BJ (cell line): ENCODE measurements at regions not wholly inside any gene's neighbourhood (a gene's known extent, or its start where the extent isn't known, plus 50 kb on each side); places are given as distances from the start of the nearest gene placed in this dataset.
A peak's percentile ranks its signal among the peaks of the same experiment; 100 is the strongest.

ENCODE experiments used
- CTCF ChIA-PET: fragments of 350-600 bp; formaldehyde crosslinking; extraction: SDS; loops from one replicate; lab custom pipeline; 2021; ENCODE audit warnings: antibody characterized with exemption, inconsistent platforms; lab: Yijun Ruan, JAX
- POLR2A ChIA-PET: fragments of 300-600 bp; sonication (Branson Sonifier 250); formaldehyde crosslinking; extraction: SDS; loops from one replicate; lab custom pipeline; 2021; ENCODE audit warnings: antibody characterized with exemption; lab: Charles Lee
- DNase-seq: peaks from one replicate; pipeline ENCODE4 v3.0.0-alpha.2; 2011; ENCODE audit warnings: low read depth
- H3K27me3 ChIP-seq: 2 replicates; pipeline ENCODE4 v1.6.0; 2011; ENCODE audit warnings: low read length; ENCODE audit not compliant: control insufficient read depth, insufficient read depth
- H3K36me3 ChIP-seq: 2 replicates; pipeline ENCODE4 v1.5.1; 2011; ENCODE audit warnings: low read length; ENCODE audit not compliant: control insufficient read depth, insufficient read depth
- H3K4me3 ChIP-seq: 2 replicates; pipeline ENCODE4 v1.5.1; 2011; ENCODE audit warnings: low read depth, mild to moderate bottlenecking, control low read depth, low read length
- TF ChIP-seq, protein P1 (sequence below): IDR thresholded peaks from 2 replicates; pipeline ENCODE4 v1.5.1; 2011; ENCODE audit warnings: low read depth, mild to moderate bottlenecking, control low read depth, inconsistent platforms, low read length, moderate library complexity; ENCODE audit not compliant: insufficient read depth

DNA sequence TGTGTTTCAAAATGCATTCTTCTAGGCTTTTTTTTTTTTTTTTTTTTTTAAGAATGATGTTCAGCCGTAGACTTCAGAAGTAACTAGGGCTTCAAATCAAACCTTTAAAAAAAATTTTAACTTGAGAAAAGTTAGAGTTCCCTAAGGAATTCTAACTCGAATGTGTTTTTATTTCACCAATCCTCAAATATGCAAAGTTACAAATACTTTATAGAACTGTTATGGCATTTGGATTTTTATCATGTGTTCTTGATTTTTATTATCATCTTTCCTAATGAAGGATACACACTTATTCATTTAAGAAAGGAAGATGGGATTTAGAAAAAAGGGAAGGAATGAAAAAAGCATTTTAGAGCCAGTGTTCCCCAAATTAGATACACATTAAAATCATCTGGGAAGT is 200.6 kb upstream of the LDB2 start:
- H3K36me3 ChIP-seq: no peaks in the 10 kb centered on the region
- TF ChIP-seq, protein P1, sequence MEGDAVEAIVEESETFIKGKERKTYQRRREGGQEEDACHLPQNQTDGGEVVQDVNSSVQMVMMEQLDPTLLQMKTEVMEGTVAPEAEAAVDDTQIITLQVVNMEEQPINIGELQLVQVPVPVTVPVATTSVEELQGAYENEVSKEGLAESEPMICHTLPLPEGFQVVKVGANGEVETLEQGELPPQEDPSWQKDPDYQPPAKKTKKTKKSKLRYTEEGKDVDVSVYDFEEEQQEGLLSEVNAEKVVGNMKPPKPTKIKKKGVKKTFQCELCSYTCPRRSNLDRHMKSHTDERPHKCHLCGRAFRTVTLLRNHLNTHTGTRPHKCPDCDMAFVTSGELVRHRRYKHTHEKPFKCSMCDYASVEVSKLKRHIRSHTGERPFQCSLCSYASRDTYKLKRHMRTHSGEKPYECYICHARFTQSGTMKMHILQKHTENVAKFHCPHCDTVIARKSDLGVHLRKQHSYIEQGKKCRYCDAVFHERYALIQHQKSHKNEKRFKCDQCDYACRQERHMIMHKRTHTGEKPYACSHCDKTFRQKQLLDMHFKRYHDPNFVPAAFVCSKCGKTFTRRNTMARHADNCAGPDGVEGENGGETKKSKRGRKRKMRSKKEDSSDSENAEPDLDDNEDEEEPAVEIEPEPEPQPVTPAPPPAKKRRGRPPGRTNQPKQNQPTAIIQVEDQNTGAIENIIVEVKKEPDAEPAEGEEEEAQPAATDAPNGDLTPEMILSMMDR: no peak
- no peaks in the 10 kb centered on the region for H3K27me3 ChIP-seq
- ChIA-PET POLR2A (no interaction called here), CTCF (no interaction called here)
- DNase-seq: peak; percentile 30
- no peak overlapping the region for H3K4me3 ChIP-seq

DNA sequence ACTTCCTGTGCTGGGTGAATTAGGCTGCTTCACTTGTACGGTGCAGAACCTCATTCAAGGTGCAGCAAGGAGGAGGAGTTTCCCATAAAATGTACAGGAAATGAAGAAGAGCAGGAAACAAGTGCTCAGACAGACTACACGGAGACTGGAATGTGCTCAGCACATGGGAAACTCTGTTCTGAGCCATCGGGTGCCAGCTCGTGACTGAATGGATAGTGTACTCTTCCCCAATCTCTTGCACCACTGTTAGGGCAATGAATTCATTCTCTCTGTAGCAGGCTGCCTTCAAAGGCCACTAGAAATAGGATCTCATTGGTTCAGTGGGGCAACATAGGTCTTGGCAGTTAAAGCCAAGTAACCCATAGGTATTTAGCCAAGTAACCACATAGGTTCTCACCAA is 200.0 kb upstream of the LDB2 start:
- TF ChIP-seq, protein P1: no peak
- Histone ChIP-seq H3K4me3 (no peak overlapping the region), H3K27me3 (no peaks in the 10 kb centered on the region), H3K36me3 (no peaks in the 10 kb centered on the region)
- ChIA-PET POLR2A (no interaction called here), CTCF (interaction anchor here (0.9 kb wide), 1 partner anchor 17 kb away, joined by 3 read pairs; no protein-coding TSS in a partner anchor)
- DNase-seq: no peak

DNA sequence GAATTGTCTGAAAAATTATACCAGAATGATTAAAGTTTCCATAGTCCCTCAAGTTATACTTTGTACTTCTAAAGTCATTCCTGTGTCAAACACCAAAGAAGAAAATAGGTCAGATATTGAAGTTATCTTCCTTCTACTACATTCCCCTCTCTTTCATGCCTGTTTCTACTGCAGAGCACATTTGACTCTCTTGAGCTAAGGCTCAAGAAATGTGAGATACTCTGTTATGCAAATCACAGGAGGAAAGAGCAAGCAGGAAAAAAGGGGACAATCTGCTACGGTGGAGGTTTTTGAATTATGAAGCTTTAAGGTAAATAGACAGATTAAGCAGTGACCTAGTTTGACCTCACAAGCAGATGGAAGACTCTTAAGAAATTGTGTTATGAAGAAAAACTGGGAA is 198.9 kb upstream of the LDB2 start:
- no peak for DNase-seq
- ChIA-PET CTCF (interaction anchor here (0.9 kb wide), 1 partner anchor 16 kb away, joined by 3 read pairs; no protein-coding TSS in a partner anchor), POLR2A (interaction anchor here (0.6 to 1.1 kb wide), 2 partner anchors 28 to 179 kb away, joined by 3 to 9 read pairs; no protein-coding TSS in a partner anchor)
- Histone ChIP-seq H3K4me3 (no peak overlapping the region), H3K27me3 (no peaks in the 10 kb centered on the region), H3K36me3 (no peaks in the 10 kb centered on the region)
- TF ChIP-seq, protein P1: no peak

DNA sequence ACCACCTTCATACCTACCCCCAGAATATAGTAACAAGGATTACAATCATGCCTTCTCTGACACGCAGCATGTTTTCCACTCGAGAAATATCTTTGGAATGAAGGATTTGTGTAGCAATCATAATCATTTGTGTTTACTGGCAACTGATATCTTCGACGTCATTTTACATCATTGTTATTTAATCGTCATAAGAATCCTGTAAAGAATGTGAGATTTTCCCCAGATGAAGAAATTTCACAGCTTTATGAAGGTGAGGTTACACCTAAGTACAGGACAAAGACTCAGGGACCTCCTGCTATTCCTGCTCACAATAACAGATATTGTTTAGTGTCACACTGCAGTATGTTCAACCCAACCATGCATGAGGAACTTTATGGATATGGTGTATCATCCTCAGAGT is 198.2 kb upstream of the LDB2 start:
- DNase-seq: no peak
- ChIA-PET POLR2A (interaction anchor here (0.6 kb wide), 1 partner anchor 180 kb away, joined by 9 read pairs; no protein-coding TSS in a partner anchor), CTCF (interaction anchor here (0.7 to 1.0 kb wide), 2 partner anchors 28 to 83 kb away, joined by 3 read pairs; no protein-coding TSS in a partner anchor)

DNA sequence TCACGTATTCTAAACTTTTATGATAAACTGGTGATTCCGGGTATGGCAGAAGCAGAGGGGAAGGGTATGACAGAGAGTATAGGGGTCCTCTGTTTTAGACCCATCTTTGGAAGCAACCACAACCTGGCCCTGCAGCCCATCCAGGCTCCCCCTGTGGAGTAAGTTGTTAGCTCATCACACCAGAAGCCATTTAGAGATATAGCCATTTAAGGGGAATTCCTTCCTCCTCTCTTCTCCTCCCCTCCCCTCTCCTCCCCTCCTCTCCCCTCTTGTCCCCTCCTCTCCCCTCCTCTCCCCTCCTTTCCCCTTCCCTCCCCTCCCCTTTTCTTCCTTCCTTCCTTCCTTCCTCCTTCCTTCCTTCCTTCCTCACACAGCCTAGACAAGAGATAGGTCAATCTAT is 197.3 kb upstream of the LDB2 start:
- Histone ChIP-seq H3K4me3 (no peak overlapping the region), H3K27me3 (no peaks in the 10 kb centered on the region), H3K36me3 (no peaks in the 10 kb centered on the region)
- TF ChIP-seq, protein P1: no peak
- ChIA-PET CTCF (interaction anchor here (0.6 kb wide), 1 partner anchor 13 kb away, joined by 3 read pairs; no protein-coding TSS in a partner anchor), POLR2A (no interaction called here)
- no peak for DNase-seq

More for the DNA sequence above, 198.2 kb upstream of the LDB2 start:
- no peak overlapping the region for H3K4me3 ChIP-seq
- no peaks in the 10 kb centered on the region for H3K27me3 ChIP-seq
- no peaks in the 10 kb centered on the region for H3K36me3 ChIP-seq
- TF ChIP-seq, protein P1: no peak
